ENCODE measurements at regions not wholly inside any gene's neighbourhood (a gene's known extent, or its start where the extent isn't known, plus 50 kb on each side); places are given as distances from the start of the nearest gene placed in this dataset.
"Not testable (repeated sequence)": the region's sequence is repeated elsewhere in the genome, so short reads cannot be mapped to it uniquely, and the experiment has no call there.

- not testable (repeated sequence) for DNase-seq
Measured at GRCh38 chr15:31705076-31705678, 325.1 kb upstream of the CHRNA7 start.

- not testable (repeated sequence) for DNase-seq
Measured at GRCh38 chr15:31707944-31708702, 322.2 kb upstream of the CHRNA7 start.

- not testable (repeated sequence) for DNase-seq
Measured at GRCh38 chr15:31708703-31709327, 321.5 kb upstream of the CHRNA7 start.

- DNase-seq = not testable (repeated sequence)
Measured at GRCh38 chr15:31709479-31709878, 320.8 kb upstream of the CHRNA7 start.

GRCh38 chr15:31710806-31711205, 319.5 kb upstream of the CHRNA7 start:
- DNase-seq = not testable (repeated sequence)

GRCh38 chr15:31715208-31715607, 315.1 kb upstream of the CHRNA7 start:
- DNase-seq = not testable (repeated sequence)

- DNase-seq = not testable (repeated sequence)
Measured at GRCh38 chr15:31718625-31719024, 311.7 kb upstream of the CHRNA7 start.

- DNase-seq = not testable (repeated sequence)
Measured at GRCh38 chr15:31719396-31720022, 310.8 kb upstream of the CHRNA7 start.

GRCh38 chr15:31723019-31723418, 307.3 kb upstream of the CHRNA7 start:
- not testable (repeated sequence) for DNase-seq

- not testable (repeated sequence) for DNase-seq
Measured at GRCh38 chr15:31724903-31725302, 305.4 kb upstream of the CHRNA7 start.

- not testable (repeated sequence) for DNase-seq
Measured at GRCh38 chr15:31725619-31726018, 304.7 kb upstream of the CHRNA7 start.

- DNase-seq = no peak
Measured at GRCh38 chr15:31727612-31728011, 302.7 kb upstream of the CHRNA7 start.

- no peak for DNase-seq
Measured at GRCh38 chr15:31732726-31733125, 297.6 kb upstream of the CHRNA7 start.

GRCh38 chr15:31733424-31733823, 296.9 kb upstream of the CHRNA7 start:
- DNase-seq = no peak

GRCh38 chr15:31740203-31740602, 290.1 kb upstream of the CHRNA7 start:
- no peak for DNase-seq

GRCh38 chr15:31745841-31746240, 284.5 kb upstream of the CHRNA7 start:
- DNase-seq = no peak

- DNase-seq = no peak
Measured at GRCh38 chr15:31752065-31752762, 278.1 kb upstream of the CHRNA7 start.

GRCh38 chr15:31752905-31753304, 277.4 kb upstream of the CHRNA7 start:
- DNase-seq = no peak

GRCh38 chr15:31758126-31758525, 272.2 kb upstream of the CHRNA7 start:
- no peak for DNase-seq

GRCh38 chr15:31768055-31768454, 262.3 kb upstream of the CHRNA7 start:
- no peak for DNase-seq

GRCh38 chr15:31774045-31774444, 256.3 kb upstream of the CHRNA7 start:
- DNase-seq = no peak

- DNase-seq = no peak
Measured at GRCh38 chr15:31776039-31776438, 254.3 kb upstream of the CHRNA7 start.

- no peak for DNase-seq
Measured at GRCh38 chr15:31781261-31781660, 249.1 kb upstream of the CHRNA7 start.

Data from CD4-positive, alpha-beta T cell treated with Interleukin-12 subunit alpha and Interleukin-12 subunit beta, for 1 hour (primary cell).